NCI-H1048 (cell line): ENCODE measurements at regions not wholly inside any gene's neighbourhood (a gene's known extent, or its start where the extent isn't known, plus 50 kb on each side); places are given as distances from the start of the nearest gene placed in this dataset.

Source experiments
- DNase-seq: peaks from one replicate; lab custom pipeline; 2025; lab: John Stamatoyannopoulos, UW

- DNase-seq, result no peak
Observed at GRCh38 chr6:169847901-169848311, 96.5 kb downstream of the ERMARD start.

- no peak for DNase-seq
Observed at GRCh38 chr6:169847141-169847674, 95.8 kb downstream of the ERMARD start.

- DNase-seq, result no peak
Observed at GRCh38 chr6:169846286-169847056, 95.0 kb downstream of the ERMARD start.

GRCh38 chr6:169845426-169846285 is 94.2 kb downstream of the ERMARD start:
- DNase-seq, result no peak

GRCh38 chr6:169844946-169845345 is 93.5 kb downstream of the ERMARD start:
- no peak for DNase-seq

GRCh38 chr6:169843991-169844390 is 92.6 kb downstream of the ERMARD start:
- DNase-seq, result no peak

- DNase-seq, result no peak
Observed at GRCh38 chr6:169843110-169843509, 91.7 kb downstream of the ERMARD start.

- no peak for DNase-seq
Observed at GRCh38 chr6:169841907-169842606, 90.6 kb downstream of the ERMARD start.

- DNase-seq, result no peak
Observed at GRCh38 chr6:169841251-169841650, 89.8 kb downstream of the ERMARD start.

- no peak for DNase-seq
Observed at GRCh38 chr6:169839898-169840631, 88.6 kb downstream of the ERMARD start.

GRCh38 chr6:169839493-169839892 is 88.1 kb downstream of the ERMARD start:
- no peak for DNase-seq

- no peak for DNase-seq
Observed at GRCh38 chr6:169839029-169839481, 87.6 kb downstream of the ERMARD start.

- DNase-seq, result no peak
Observed at GRCh38 chr6:169838346-169839028, 87.1 kb downstream of the ERMARD start.

GRCh38 chr6:169837529-169838250 is 86.3 kb downstream of the ERMARD start:
- DNase-seq, result no peak

GRCh38 chr6:169833258-169833794 is 81.9 kb downstream of the ERMARD start:
- DNase-seq, result no peak

GRCh38 chr6:169832247-169832948 is 81.0 kb downstream of the ERMARD start:
- DNase-seq, result no peak

GRCh38 chr6:169831450-169832246 is 80.2 kb downstream of the ERMARD start:
- DNase-seq, result peak; percentile 60
